Stimulated activated effector memory CD8-positive, alpha-beta T cell treated with anti-CD3 and anti-CD28 coated beads, Interleukin-12 subunit alpha, Interleukin-12 subunit beta, amount 100 ng/mL, for 72 hours (primary cell): ENCODE measurements at regions not wholly inside any gene's neighbourhood (a gene's known extent, or its start where the extent isn't known, plus 50 kb on each side); places are given as distances from the start of the nearest gene placed in this dataset.
"Not testable (repeated sequence)": the region's sequence is repeated elsewhere in the genome, so short reads cannot be mapped to it uniquely, and the experiment has no call there.

Experiments used
- ATAC-seq: fragments of 150-1000 bp; cut with Tn5 transposase; 2 replicates; pipeline ENCODE4 v1.10.0; 2021
- DNase-seq, 2 donors: peaks; one replicate each; pipeline ENCODE4 v3.0.0; 2021 to 2022; ENCODE audit warnings: low spot score in 2 of 2
- H3K27ac Mint-ChIP-seq: one replicate; pipeline ENCODE4 v1.8.0; 2022; ENCODE audit warnings: mild to moderate bottlenecking, mixed read lengths
- H3K36me3 Mint-ChIP-seq: one replicate; pipeline ENCODE4 v1.8.0; 2022; ENCODE audit warnings: mild to moderate bottlenecking, mixed read lengths
- H3K4me1 Mint-ChIP-seq: one replicate; pipeline ENCODE4 v1.8.0; 2022; ENCODE audit warnings: mixed read lengths
- H3K4me3 Mint-ChIP-seq: one replicate; pipeline ENCODE4 v1.8.0; 2022; ENCODE audit warnings: mild to moderate bottlenecking, mixed read lengths
- H3K9me3 Mint-ChIP-seq: one replicate; pipeline ENCODE4 v1.8.0; 2022; ENCODE audit warnings: mixed read lengths

DNA sequence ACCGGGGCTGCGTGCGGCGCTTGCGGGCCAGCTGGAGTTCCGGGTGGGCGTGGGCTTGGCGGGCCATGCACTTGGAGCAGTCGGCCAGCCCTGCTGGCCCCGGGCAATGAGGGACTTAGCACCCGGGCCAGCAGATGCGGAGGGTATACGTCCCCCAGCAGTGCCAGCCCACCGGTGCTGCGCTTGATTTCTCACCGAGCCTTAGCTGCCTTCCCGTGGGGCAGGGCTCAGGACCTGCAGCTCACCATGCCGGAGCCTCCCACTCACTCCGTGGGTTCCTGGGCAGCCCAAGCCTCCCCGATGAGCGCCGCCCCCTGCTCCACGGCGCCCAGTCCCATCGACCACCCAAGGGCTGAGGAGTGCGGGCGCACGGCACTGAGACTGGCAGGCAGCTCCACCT lies 51.4 kb upstream of the INPP4B start:
- H3K27ac Mint-ChIP-seq, H3K36me3 Mint-ChIP-seq, H3K4me3 Mint-ChIP-seq, DNase-seq, ATAC-seq, H3K4me1 Mint-ChIP-seq: not testable (repeated sequence)
- peaks cover 11% of the 10 kb centered on the region for H3K9me3 Mint-ChIP-seq

DNA sequence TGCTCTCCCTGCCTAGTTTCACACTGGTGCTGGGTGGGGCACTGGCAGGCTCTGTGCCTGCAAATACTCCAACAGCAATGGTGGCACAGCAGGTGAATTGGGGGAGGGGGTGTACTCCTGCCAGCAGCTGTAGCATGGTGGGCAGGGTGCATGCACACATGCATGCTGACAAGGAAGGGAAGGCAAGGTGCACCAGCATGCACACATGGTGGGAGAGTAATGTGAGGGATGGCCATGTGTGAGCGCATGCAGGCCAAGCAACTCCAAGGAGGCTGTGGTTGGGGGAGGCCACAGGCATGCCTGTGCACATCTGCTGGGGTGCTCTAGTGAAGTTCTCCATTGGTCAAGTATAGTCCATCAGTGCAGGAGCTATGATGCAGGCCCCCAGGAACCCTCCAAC lies 54.5 kb upstream of the INPP4B start:
- Mint-ChIP-seq H3K36me3 (no peaks in the 10 kb centered on the region), H3K27ac (no peak overlapping the region), H3K4me1 (no peaks in the 10 kb centered on the region), H3K4me3 (no peak overlapping the region), H3K9me3 (peaks cover 7% of the 10 kb centered on the region)
- ATAC-seq (peak; percentile 51), DNase-seq (no peak)

DNA sequence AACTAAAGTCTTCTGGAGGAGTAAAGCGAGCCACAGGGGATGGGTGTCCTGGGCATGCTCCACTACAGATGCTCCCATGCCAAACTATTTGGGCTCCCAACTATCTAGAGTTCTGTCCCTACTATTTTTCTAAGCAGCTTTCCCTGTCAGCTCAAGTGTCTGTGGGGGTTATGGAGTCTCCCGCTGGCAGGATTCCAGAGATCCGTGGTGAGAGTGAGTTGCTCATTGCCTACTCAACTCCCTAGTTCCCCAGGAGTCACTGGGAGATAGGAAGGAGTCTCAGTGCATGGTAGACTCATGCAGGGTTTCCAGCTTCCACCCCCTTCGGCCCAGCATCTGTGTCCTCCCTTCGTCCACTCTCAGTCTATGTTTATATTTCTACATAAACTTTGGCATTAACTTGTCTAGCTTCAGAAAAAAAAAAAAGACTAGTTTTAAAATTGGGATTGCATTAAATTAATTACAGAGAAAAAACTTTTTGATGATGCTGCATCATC lies 55.1 kb upstream of the INPP4B start:
- H3K4me1 Mint-ChIP-seq, result no peaks in the 10 kb centered on the region
- no peak overlapping the region for H3K27ac Mint-ChIP-seq
- no peak overlapping the region for H3K4me3 Mint-ChIP-seq
- DNase-seq, result no peak
- no peaks in the 10 kb centered on the region for H3K36me3 Mint-ChIP-seq
- peak; percentile 32 for ATAC-seq
- peaks cover 7% of the 10 kb centered on the region for H3K9me3 Mint-ChIP-seq

DNA sequence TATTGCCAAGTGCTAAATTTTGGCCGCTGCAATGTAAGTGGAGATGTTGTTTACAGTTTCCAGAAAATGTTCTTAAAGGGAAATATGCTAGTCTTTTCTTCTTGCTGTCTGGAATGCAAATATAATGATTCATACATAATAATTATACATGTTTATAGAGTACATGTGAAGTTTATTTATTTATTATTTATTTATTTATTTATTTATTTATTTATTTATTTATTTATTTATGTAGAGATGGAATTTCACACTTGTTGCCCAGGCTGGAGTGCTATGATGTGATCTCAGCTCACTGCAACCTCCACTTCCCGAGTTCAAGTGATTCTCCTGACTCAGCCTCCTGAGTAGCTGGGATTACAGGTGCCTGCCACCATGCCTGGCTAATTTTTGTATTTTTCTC lies 57.5 kb upstream of the INPP4B start:
- H3K27ac Mint-ChIP-seq, H3K4me3 Mint-ChIP-seq, H3K9me3 Mint-ChIP-seq, H3K36me3 Mint-ChIP-seq, DNase-seq, ATAC-seq, H3K4me1 Mint-ChIP-seq: not testable (repeated sequence)

DNA sequence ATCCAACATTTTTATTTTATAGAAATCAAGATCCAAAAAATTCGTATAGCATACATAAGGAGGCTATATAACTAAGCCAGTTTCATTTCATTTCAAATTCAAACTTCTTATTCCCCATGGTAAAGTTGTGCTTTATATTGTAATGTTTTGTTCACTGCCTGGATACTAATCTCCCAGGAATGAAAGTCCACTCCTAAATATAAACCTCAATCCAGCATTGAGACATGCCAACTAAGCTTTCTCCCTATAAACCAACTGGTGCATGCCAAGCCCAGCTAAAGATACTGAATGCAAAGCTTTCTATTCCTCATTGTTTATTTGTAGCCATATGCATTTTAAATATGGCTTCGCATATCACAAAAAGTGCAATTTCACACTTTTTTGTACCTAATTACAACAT lies 63.8 kb upstream of the INPP4B start:
- H3K4me1 Mint-ChIP-seq, result no peaks in the 10 kb centered on the region
- no peak for ATAC-seq
- H3K9me3 Mint-ChIP-seq, result peaks cover 4% of the 10 kb centered on the region
- no peak overlapping the region for H3K4me3 Mint-ChIP-seq
- no peaks in the 10 kb centered on the region for H3K36me3 Mint-ChIP-seq
- no peak overlapping the region for H3K27ac Mint-ChIP-seq
- no peak for DNase-seq

DNA sequence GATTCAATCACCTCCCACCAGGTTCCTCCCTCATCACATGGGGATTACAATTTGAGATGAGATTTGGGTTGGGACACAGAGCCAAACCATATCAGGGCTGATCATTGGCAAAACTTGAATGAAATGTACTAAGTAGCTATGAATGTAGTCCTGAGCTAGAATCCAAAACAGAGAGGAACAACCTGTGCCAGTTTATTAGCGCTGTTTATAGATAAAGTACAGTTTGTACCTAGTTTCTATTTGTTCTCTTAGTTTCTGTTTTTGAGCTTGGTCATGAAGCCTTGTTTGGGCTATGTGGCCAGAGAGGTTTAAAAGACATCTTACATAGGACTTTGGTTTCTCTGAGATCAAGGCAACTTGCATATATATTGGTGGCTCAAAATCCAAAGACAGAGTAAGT lies 66.9 kb upstream of the INPP4B start:
- Mint-ChIP-seq H3K4me3 (no peak overlapping the region), H3K4me1 (no peaks in the 10 kb centered on the region), H3K27ac (no peak overlapping the region), H3K9me3 (no peaks in the 10 kb centered on the region), H3K36me3 (no peaks in the 10 kb centered on the region)
- no peak for DNase-seq
- no peak for ATAC-seq

DNA sequence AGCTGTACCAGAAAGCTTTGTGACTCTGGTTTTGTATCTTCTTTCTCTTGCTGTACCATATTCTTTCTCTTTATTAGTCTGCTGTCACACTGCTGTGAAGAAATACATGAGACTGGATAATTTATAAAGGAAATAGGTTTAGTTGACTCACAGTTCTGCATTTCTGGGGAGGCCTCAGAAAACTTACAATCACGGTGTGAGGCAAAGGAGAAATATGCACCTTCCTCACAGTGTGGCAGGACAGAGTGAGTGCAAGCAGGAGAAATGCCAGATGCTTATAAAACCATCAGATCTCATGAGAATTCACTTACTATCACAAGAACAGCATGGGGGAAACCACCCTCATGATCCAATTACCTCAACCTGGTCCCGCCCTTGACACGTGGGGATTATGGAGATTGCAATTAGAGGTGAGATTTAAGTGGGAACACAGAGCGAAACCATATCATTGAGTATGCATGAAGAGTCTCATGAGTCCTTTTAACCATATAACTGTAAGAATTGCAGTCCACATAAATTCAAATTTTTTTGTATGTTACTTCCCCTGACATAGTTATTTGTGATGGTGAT lies 67.4 kb upstream of the INPP4B start:
- DNase-seq, result no peak
- no peak overlapping the region for H3K27ac Mint-ChIP-seq
- H3K36me3 Mint-ChIP-seq, result no peaks in the 10 kb centered on the region

DNA sequence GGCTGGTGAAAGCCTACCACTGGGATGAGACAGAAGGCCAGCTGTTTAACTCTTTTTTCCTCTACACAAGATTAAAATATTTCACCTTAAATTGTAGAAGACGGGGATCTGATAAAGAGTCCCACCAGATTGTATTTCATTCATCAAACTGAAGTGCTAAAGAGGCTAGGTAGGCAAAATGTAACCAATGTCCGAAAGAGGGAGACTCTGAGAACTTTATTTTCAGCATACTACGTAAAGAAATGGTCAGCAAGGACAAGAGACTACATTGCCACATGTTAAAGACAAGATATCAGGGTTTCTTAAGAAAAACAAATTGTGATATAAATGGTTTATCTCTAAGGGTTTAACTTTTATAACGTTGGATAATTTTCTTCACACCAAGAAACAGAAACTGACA lies 71.6 kb upstream of the INPP4B start:
- ATAC-seq (no peak), DNase-seq (no peak)
- Mint-ChIP-seq H3K4me3 (no peak overlapping the region), H3K27ac (no peak overlapping the region), H3K36me3 (no peaks in the 10 kb centered on the region), H3K9me3 (no peaks in the 10 kb centered on the region), H3K4me1 (no peaks in the 10 kb centered on the region)

More for the DNA sequence above, 67.4 kb upstream of the INPP4B start:
- Mint-ChIP-seq H3K4me1 (no peaks in the 10 kb centered on the region), H3K4me3 (no peak overlapping the region), H3K9me3 (no peaks in the 10 kb centered on the region)
- no peak for ATAC-seq

DNA sequence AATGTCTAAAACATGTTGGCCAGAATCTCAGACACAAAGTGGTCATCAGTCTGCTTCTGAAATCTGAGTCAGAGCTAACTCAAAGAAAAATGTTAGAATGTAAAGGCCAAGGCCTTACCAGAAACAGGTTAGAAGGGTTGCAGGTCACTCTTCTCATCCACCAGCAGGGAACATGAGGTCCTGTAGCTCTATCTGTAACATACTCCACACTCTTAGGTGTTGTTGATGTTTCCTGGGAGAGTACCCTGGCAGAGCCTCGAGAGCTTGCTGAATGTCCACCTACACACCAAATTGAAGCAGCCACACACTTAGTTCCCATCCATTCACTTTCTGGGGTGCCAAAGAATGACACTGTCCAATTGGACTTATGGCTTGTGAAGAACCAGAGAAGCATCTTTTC lies 76.6 kb upstream of the INPP4B start:
- Mint-ChIP-seq H3K27ac (no peak overlapping the region), H3K4me3 (no peak overlapping the region), H3K36me3 (no peaks in the 10 kb centered on the region), H3K9me3 (no peaks in the 10 kb centered on the region), H3K4me1 (no peaks in the 10 kb centered on the region)
- no peak for DNase-seq
- ATAC-seq, result no peak

DNA sequence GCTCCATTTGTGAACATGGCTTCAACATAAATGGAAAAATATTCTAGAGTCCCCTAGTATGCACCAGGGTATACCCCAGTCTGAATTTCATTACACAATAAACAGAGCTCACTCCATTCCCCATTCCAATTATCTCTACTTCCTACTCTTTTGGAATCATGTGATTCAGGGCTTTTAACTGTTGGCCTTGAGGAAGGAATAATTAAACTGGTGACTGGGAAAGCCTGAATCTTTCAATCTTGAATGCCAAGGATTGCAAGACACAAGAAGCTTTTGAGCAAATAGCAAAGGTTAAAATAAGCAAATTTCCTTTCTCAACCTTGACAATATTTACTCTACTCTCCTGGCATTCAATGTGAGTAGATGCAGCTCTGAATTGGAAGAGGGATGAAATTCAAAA lies 77.5 kb upstream of the INPP4B start:
- DNase-seq, result no peak
- H3K27ac Mint-ChIP-seq, result no peak overlapping the region
- no peak overlapping the region for H3K4me3 Mint-ChIP-seq
- H3K9me3 Mint-ChIP-seq, result no peaks in the 10 kb centered on the region
- no peaks in the 10 kb centered on the region for H3K4me1 Mint-ChIP-seq
- no peaks in the 10 kb centered on the region for H3K36me3 Mint-ChIP-seq
- ATAC-seq, result no peak

DNA sequence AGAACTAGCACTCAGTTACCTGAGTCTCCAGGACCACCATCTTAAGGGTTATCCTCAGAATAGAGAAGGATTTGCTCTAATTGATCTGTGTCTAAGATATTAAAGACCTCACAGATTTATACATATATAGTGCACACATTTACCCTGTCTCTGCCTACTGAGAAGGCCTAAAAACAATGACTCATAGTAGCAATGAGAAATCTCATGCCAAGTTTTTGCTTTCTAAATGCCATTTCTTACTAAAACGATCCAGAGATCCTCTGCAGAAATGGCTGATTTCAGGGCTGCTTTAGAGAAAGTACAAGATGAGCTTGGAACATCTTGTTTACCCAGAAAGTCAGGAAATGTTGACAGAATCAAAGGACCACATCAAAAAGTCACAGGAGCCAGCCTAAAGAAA lies 79.1 kb upstream of the INPP4B start:
- no peaks in the 10 kb centered on the region for H3K36me3 Mint-ChIP-seq
- DNase-seq (no peak), ATAC-seq (no peak)
- no peak overlapping the region for H3K4me3 Mint-ChIP-seq
- H3K27ac Mint-ChIP-seq, result no peak overlapping the region
- no peaks in the 10 kb centered on the region for H3K9me3 Mint-ChIP-seq
- H3K4me1 Mint-ChIP-seq, result no peaks in the 10 kb centered on the region

DNA sequence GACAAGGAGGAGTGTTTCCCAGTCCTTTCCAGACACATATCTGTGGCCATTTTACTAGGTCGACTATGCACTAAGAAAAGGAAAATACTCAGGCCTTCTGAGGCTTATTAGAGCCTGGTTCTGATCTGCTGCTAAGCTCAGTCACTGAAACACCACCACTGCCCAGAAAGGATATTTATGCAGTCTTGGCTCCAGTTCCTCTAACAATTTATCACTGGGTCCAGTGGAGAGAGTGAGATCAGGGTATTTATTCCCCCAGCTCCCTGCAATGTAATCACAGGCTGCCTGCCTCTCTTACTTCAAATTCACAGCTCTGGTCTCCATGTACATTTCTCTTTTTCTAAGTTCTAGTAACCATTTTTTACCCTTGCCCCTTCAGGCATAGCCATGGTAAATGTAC lies 81.6 kb upstream of the INPP4B start:
- no peak for ATAC-seq

DNA sequence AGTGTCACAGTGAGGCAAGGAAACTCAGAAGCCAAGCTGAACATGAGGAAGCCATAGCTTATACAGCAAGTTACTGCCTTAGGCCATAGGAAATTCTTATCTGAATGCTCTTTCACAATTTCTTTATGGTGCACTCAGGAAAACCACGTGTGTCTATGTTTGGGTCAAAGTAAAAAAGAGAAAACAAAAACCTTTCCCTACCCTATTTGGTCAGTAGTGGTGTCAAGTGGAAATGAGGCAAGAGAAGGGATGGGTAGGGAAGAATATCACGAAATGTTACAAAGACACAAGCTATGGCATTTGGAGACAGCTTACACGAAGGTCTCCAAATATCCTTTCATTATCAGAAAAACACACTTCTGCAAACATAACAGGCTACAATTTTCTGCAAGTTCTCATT lies 83.4 kb upstream of the INPP4B start:
- Mint-ChIP-seq H3K4me3 (no peak overlapping the region), H3K4me1 (no peaks in the 10 kb centered on the region), H3K36me3 (no peaks in the 10 kb centered on the region), H3K27ac (no peak overlapping the region), H3K9me3 (no peaks in the 10 kb centered on the region)
- ATAC-seq, result no peak
- no peak for DNase-seq

More for the DNA sequence above, 81.6 kb upstream of the INPP4B start:
- H3K4me1 Mint-ChIP-seq, result no peaks in the 10 kb centered on the region
- no peak for DNase-seq
- no peak overlapping the region for H3K4me3 Mint-ChIP-seq
- H3K27ac Mint-ChIP-seq, result no peak overlapping the region
- no peaks in the 10 kb centered on the region for H3K36me3 Mint-ChIP-seq
- H3K9me3 Mint-ChIP-seq, result no peaks in the 10 kb centered on the region

DNA sequence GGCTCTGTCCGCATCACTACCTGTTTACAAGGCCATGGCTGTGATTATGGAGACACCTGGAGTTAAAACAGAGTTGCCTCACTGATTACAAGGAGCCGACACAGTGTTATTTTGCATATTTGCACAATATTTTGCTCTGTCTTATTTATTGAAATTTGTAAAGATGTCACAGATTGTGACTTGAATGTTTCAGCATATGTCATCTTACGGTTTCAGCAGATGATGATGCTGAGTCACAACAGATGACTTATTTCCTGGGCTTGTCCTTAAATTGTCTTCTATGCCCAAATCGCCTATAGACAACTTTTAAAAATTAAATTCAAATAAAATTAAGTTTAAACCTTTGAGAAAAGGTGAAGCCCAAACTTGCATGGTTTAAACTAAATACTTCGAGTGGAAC lies 87.1 kb upstream of the INPP4B start:
- H3K9me3 Mint-ChIP-seq, result no peaks in the 10 kb centered on the region
- DNase-seq (no peak), ATAC-seq (no peak)
- H3K4me3 Mint-ChIP-seq, result no peak overlapping the region
- no peak overlapping the region for H3K27ac Mint-ChIP-seq
- no peaks in the 10 kb centered on the region for H3K36me3 Mint-ChIP-seq
- no peaks in the 10 kb centered on the region for H3K4me1 Mint-ChIP-seq

DNA sequence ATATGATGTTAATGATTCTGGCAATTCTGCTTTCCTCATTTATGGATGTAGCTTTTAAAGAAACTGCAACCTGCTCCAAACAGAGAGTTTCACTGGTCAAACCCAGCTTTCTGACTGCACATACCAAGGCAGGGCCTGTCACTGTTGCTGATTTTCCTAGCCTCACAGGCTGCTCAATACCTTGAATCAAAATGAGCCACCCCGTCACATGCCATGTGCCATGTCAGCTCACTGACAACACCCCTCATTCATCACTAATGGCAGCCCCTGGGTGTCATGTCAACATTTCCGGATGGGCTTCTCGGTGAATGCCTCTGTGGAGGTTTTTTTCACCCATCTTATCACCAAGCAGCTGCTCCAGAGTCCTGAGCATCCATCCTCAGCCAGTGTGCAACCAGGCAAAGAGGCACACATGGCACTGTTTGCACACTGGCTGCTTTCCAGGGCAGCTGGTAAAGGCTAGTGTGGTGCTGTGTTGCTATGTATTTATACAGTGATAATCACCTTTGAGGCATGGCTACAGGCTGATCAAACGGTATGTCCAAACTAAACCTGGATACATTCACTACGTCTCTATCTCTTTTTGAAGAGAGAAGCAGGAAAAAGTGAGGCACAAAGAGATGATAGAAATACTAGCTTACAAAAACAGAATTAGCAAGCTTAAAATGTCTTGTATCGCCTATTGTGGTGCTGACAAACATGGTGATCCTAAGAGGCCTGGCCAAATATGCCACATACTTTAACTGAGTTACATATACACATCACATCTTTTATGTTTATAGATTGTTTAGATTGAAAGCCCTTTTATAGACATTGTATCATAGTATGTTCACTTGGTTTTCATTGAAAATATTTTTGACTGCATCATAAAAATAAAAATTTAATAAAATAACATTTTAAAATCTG lies 94.6 kb upstream of the INPP4B start:
- no peak for DNase-seq
- Mint-ChIP-seq H3K4me3 (no peak overlapping the region), H3K4me1 (no peaks in the 10 kb centered on the region), H3K36me3 (no peaks in the 10 kb centered on the region), H3K27ac (no peak overlapping the region), H3K9me3 (peaks cover 2% of the 10 kb centered on the region)
- ATAC-seq, result no peak

DNA sequence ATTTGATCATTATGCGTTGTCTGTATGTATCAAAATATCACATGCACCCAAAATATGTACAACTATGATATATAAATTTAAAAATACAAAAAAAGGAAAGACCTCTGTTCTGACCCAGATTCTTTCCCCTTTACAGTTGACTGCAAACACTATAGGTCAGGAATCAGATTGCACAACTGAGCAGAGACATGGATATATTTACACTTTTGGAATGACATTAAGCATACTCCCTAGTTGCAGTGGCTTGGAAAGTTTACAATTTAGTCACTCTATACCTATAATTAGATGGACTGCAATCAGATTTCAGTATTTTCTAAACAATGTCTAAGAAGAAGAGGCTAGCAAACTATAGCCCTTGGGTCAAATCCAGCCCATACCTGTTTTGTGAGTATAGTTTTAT lies 98.5 kb upstream of the INPP4B start:
- Mint-ChIP-seq H3K36me3 (no peaks in the 10 kb centered on the region), H3K9me3 (peaks cover 2% of the 10 kb centered on the region)

More for the DNA sequence above, 98.5 kb upstream of the INPP4B start:
- no peaks in the 10 kb centered on the region for H3K4me1 Mint-ChIP-seq
- ATAC-seq, result no peak
- DNase-seq, result no peak
- no peak overlapping the region for H3K27ac Mint-ChIP-seq
- no peak overlapping the region for H3K4me3 Mint-ChIP-seq
